Effector memory CD4-positive, alpha-beta T cell (primary cell): ENCODE measurements at regions not wholly inside any gene's neighbourhood (a gene's known extent, or its start where the extent isn't known, plus 50 kb on each side); places are given as distances from the start of the nearest gene placed in this dataset.

Source experiments
- DNase-seq, 3 donors: peaks; one replicate each; pipeline ENCODE4 v3.0.0-alpha.2; 2020
- H3K27ac ChIP-seq: 2 replicates; pipeline ENCODE4 v1.7.0; 2013; ENCODE audit warnings: mild to moderate bottlenecking, low read length, moderate library complexity; ENCODE audit not compliant: insufficient read depth, poor library complexity, severe bottlenecking
- H3K27me3 ChIP-seq: replicated peaks from 2 replicates; pipeline ENCODE4 v1.7.0; 2013; ENCODE audit warnings: mild to moderate bottlenecking, low read length; ENCODE audit not compliant: insufficient read depth, control insufficient read depth, poor library complexity, severe bottlenecking
- H3K36me3 ChIP-seq: 2 replicates; pipeline ENCODE4 v1.7.0; 2013; ENCODE audit warnings: mild to moderate bottlenecking, low read length, moderate library complexity; ENCODE audit not compliant: control insufficient read depth, insufficient read depth
- H3K4me1 ChIP-seq: 2 replicates; pipeline ENCODE4 v1.7.0; 2013; ENCODE audit warnings: low read length, mild to moderate bottlenecking; ENCODE audit not compliant: control insufficient read depth, insufficient read depth, poor library complexity, severe bottlenecking
- H3K4me3 ChIP-seq: 2 replicates; pipeline ENCODE4 v1.7.0; 2013; ENCODE audit warnings: low read length, low read depth, mild to moderate bottlenecking; ENCODE audit not compliant: insufficient read depth, poor library complexity, severe bottlenecking
- H3K9me3 ChIP-seq: 2 replicates; pipeline ENCODE4 v1.7.0; 2013; ENCODE audit warnings: mild to moderate bottlenecking, low read length, moderate library complexity; ENCODE audit not compliant: control insufficient read depth

DNA sequence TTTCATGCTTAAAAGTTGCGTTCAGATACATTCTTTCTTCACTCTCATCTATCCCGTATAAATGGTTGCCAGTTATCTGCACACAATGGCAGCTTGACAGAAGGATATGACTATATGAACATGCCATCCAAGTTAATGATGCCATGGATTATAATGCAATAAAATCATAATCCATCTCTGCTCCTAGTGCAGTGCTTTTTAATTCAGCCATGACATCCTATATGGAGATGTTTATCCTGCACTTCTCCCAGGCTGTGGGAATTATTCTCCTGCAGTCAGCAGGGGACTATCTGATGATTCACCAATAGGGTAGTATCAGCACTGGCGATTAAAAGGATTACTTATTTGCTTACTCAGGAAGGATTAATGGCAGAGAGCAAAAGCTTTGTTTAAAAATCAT, 273.8 kb downstream of the SAMD5 start:
- no peak overlapping the region for H3K4me3 ChIP-seq
- no peak overlapping the region for H3K27ac ChIP-seq
- H3K27me3 ChIP-seq: no peaks in the 10 kb centered on the region
- no peaks in the 10 kb centered on the region for H3K9me3 ChIP-seq
- H3K4me1 ChIP-seq: no peaks in the 10 kb centered on the region
- DNase-seq: no peak
- H3K36me3 ChIP-seq: no peaks in the 10 kb centered on the region

DNA sequence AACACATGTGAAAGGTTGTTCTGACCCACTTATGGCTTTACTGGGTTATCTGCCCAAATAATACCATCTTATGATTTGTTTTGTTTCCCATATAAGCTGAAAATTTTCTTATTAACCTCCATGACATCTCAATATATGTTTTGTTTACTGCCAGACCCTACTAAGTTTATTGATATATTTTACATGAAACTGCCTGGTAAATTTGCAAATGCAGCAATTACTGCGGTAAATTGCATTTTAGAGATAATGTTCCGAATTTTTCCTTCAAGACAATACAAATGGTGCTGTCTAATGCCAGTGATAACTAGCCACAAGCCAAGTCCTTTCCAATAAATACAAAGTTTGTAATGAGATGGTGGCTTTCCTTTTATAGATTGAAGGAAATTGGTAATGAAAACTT, 275.9 kb downstream of the SAMD5 start:
- no peaks in the 10 kb centered on the region for H3K4me1 ChIP-seq
- H3K36me3 ChIP-seq: no peaks in the 10 kb centered on the region
- H3K27me3 ChIP-seq: no peaks in the 10 kb centered on the region
- H3K27ac ChIP-seq: no peak overlapping the region
- H3K4me3 ChIP-seq: no peak overlapping the region
- H3K9me3 ChIP-seq: no peaks in the 10 kb centered on the region
- no peak for DNase-seq

DNA sequence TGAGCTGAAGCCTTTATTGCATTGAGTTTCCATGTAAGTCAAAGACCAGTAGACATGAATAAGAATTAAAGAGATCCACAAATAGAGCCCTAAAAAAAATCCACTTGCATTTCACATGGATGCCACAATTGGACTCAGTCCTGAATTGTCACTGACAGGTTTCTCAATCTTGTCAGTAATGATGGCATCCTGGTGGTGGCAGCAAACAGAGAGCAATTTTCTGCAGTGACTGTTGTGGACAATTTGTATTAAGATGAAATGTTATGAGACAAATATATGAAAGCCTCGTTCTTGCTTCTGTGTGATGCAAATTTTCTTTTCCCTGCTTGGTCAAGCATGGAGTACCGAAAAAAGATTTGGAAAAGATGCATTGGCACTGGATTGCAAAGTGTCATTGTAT, 278.9 kb downstream of the SAMD5 start:
- Histone ChIP-seq H3K36me3 (no peaks in the 10 kb centered on the region), H3K27me3 (no peaks in the 10 kb centered on the region), H3K27ac (no peak overlapping the region), H3K4me1 (no peaks in the 10 kb centered on the region), H3K9me3 (no peaks in the 10 kb centered on the region), H3K4me3 (no peak overlapping the region)
- DNase-seq: no peak

DNA sequence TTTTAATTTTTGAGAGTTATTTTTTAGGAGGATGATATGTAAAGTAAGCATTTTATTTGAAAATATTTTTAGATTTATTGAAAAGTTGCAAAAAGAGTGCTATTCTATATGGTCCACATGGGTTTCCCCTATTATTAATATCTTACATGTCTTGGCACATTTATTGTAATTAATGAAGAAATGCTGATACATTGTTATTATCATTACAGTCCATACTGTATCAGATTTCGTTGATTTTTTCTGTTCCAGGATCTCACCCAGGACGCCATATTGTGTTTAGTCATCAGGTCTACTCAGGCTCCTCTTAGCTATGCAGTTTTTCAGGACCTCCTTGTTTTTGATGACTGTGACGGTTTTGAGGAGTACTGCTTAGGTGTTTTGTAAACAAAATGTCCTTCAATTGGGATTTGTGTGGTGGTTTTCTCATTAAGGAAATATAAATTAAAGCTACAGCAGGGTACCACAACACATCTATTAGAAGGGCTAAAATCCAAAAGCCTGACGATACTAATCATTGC, 281.0 kb downstream of the SAMD5 start:
- H3K9me3 ChIP-seq: no peaks in the 10 kb centered on the region
- H3K36me3 ChIP-seq: no peaks in the 10 kb centered on the region

DNA sequence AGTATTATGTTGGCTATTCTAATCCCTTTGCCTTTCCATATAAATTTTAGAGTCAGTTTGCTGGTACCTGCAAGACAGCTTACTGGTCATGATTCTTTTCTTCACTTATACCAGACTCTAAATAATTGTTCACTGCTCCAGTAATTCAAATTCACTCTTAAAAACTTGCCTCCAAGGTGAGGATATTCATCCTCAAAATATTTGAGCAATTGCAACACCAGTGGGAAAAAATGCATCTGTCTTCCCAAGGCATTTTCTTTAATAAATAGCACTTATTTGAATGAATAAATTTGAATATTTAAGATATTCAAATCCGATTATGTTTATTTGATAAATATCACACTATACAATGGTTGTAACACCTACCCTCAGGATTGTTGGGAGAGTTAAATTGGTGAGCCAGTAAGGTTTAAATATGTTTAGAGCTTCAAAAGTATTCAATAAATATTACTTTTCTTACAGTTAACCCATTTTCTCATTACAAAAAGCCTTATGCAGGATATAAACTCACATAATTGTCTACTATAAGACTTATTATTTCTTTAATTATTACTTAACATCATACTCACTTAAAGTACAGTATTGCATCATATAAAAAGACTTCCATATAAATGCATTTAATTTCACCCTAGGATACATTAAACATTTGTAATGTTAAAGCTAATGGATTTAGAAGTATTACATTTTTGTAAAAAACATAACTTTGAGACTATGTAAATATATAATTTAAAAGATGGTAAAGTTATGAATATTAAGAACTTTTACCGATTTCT, 285.6 kb downstream of the SAMD5 start:
- Histone ChIP-seq H3K9me3 (no peaks in the 10 kb centered on the region), H3K4me3 (no peak overlapping the region), H3K27ac (no peak overlapping the region), H3K27me3 (no peaks in the 10 kb centered on the region), H3K36me3 (no peaks in the 10 kb centered on the region), H3K4me1 (no peaks in the 10 kb centered on the region)
- no peak for DNase-seq

More for the DNA sequence above, 281.0 kb downstream of the SAMD5 start:
- no peak overlapping the region for H3K27ac ChIP-seq
- H3K4me3 ChIP-seq: no peak overlapping the region
- DNase-seq: no peak
- no peaks in the 10 kb centered on the region for H3K4me1 ChIP-seq
- no peaks in the 10 kb centered on the region for H3K27me3 ChIP-seq

DNA sequence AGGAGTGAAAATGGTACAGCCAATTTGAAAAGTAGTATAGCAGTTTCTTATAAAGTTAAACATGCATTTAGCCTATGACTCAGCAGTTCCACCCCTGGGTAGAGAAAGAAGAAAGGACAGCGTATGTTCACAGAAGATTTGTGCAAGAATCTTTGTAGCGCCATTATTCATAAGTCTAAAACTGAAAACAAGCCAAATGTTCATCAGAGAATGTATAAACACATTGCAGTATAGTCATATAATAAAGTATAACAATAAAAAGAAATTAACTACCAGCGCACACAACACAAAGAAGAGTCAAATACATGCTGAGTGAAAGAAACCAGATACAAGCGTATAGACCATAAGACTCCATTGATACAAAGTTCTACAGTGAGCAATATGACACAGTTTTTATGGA, 294.0 kb downstream of the SAMD5 start:
- DNase-seq: no peak
- Histone ChIP-seq H3K27me3 (no peaks in the 10 kb centered on the region), H3K4me1 (no peaks in the 10 kb centered on the region), H3K36me3 (no peaks in the 10 kb centered on the region), H3K4me3 (no peak overlapping the region), H3K27ac (no peak overlapping the region), H3K9me3 (no peaks in the 10 kb centered on the region)

DNA sequence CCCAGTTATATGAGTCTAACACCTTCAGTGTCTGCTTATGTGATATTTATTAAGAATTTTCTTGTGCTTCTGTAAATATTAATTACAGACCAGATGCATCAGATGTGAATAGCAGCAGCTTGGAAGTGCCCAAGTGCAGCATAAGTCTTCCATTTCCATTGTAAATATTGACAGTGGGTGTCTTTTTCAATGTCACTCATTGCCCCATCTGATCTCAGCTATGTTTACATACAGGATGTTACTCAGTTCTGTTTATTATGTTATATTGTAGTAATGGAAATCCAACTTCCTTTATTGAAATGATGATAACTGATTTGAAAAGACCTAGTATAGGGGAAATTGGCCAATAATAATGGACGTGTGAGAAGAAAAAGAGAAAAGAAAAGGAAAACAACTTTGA, 296.7 kb downstream of the SAMD5 start:
- Histone ChIP-seq H3K9me3 (no peaks in the 10 kb centered on the region), H3K27me3 (no peaks in the 10 kb centered on the region), H3K4me1 (no peaks in the 10 kb centered on the region), H3K27ac (no peak overlapping the region), H3K36me3 (no peaks in the 10 kb centered on the region), H3K4me3 (no peak overlapping the region)
- no peak for DNase-seq

DNA sequence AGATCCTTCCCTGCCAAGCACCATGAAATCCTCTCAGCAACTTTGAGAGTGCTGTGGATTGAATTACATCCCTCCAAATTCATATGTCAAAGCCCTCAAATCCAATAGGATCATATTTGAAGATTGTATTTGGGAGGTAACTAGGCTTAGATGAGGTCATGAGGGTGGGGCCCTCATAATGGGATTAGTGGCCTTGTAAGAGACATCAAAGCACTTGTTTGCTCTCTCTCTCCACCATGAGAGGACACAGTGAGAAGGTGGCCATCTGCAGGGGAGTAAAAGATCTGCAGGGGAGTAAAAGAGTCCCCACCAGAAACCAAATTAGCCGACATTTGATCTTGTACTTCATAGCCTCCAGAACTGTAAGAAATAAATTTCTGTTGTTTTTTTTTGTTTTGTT, 298.2 kb downstream of the SAMD5 start:
- Histone ChIP-seq H3K36me3 (no peaks in the 10 kb centered on the region), H3K27ac (no peak overlapping the region), H3K4me1 (no peaks in the 10 kb centered on the region), H3K4me3 (no peak overlapping the region), H3K27me3 (no peaks in the 10 kb centered on the region), H3K9me3 (no peaks in the 10 kb centered on the region)
- DNase-seq: no peak

DNA sequence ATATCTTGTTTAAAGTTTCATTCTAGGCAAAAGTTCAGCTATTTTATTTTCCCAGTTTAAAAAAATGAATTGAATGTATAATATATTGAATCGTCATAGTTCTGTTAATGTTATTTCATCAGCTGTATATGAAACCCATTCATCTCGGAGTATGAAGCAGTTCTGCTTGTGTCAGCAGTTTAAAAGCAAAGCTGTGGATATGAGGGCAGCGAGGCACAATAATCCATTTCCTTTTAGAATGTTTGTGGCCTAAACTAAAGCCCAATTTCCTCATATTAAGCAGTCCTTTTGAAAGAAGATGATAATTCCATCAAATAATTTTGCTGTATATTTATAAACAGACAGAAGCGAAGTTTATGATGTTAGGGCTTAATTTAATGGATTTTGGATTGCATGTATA, 300.1 kb downstream of the SAMD5 start:
- H3K27me3 ChIP-seq: no peaks in the 10 kb centered on the region
- H3K27ac ChIP-seq: no peak overlapping the region
- no peaks in the 10 kb centered on the region for H3K9me3 ChIP-seq
- DNase-seq: no peak
- no peak overlapping the region for H3K4me3 ChIP-seq
- H3K4me1 ChIP-seq: no peaks in the 10 kb centered on the region
- no peaks in the 10 kb centered on the region for H3K36me3 ChIP-seq

DNA sequence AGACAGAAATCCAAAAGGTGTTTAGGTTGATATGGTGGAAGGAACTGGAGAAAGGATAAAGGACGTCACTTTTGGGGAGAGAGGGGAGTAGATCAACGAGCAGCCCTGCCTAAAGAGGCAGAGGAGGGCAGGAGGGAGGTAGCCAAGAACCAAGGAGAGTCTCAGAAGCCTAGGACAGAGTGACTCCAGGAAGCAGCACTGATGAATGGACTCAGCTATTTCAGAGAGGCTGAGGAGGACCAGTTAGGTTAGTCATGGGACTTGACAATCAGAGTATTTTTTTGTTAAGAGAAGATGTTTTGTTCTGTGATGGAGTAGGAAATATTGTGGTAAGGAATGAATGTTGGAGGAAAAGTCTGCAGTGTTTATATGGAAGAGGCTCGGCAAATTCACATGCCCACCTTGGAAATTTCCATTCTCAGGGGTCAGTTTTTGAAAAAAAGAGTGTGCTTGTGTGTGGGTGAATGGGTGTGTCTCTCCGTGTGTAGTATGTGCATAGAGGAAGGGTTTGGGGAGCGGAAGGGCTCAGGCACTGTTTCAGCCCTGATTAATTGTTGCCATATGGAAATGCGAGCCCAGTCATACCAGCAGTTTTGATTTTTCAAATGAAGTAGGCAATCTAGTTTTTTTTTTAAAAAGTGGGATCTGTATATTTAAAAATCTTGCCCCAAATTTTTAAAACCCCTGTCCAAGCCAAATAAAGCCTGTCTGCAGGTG, 303.6 kb downstream of the SAMD5 start:
- H3K27me3 ChIP-seq: no peaks in the 10 kb centered on the region
- H3K36me3 ChIP-seq: no peaks in the 10 kb centered on the region
- no peaks in the 10 kb centered on the region for H3K4me1 ChIP-seq
- H3K9me3 ChIP-seq: no peaks in the 10 kb centered on the region
- no peak overlapping the region for H3K4me3 ChIP-seq
- H3K27ac ChIP-seq: no peak overlapping the region
- DNase-seq: no peak
